IMR-90 (cell line): ENCODE measurements at regions not wholly inside any gene's neighbourhood (a gene's known extent, or its start where the extent isn't known, plus 50 kb on each side); places are given as distances from the start of the nearest gene placed in this dataset.

Source experiments
- ATAC-seq: fragments of 200-7000 bp; cut with Tn5 transposase; 2 replicates; pipeline ENCODE4 v1.9.1; 2020; ENCODE audit warnings: low read depth, mild to moderate bottlenecking, moderate library complexity
- BruUV-seq: library from RNA; stranded (reverse); fragments of 400-500 nt; replicated peaks from 2 replicates; lab custom pipeline; 2021; lab: Mats Ljungman, UMichigan
- CTCF ChIA-PET: fragments of 300-600 bp; formaldehyde crosslinking; extraction: SDS; loops from one replicate; lab custom pipeline; 2021; ENCODE audit warnings: antibody characterized with exemption; lab: Yijun Ruan, JAX
- POLR2A ChIA-PET: fragments of 300-600 bp; sonication (Branson Sonifier 250); formaldehyde crosslinking; loops from one replicate; lab custom pipeline; 2022; ENCODE audit warnings: antibody characterized with exemption; ENCODE audit not compliant: unreplicated experiment; lab: Charles Lee
- DNase-seq: peaks from one replicate; pipeline ENCODE4 v3.0.0; 2013
- H2AFZ ChIP-seq: replicated peaks from 2 replicates; pipeline ENCODE3; 2013; ENCODE audit warnings: low read length, mild to moderate bottlenecking; ENCODE audit not compliant: poor library complexity
- H2AK5ac ChIP-seq: 2 replicates; pipeline ENCODE4 v1.6.1; 2013; ENCODE audit warnings: low read depth, low read length, inconsistent platforms
- H2AK9ac ChIP-seq: replicated peaks from 2 replicates; pipeline ENCODE3; 2013; ENCODE audit warnings: mild to moderate bottlenecking, low read depth, low read length, moderate library complexity; ENCODE audit not compliant: poor library complexity
- H2BK120ac ChIP-seq: 2 replicates; pipeline ENCODE4 v1.6.1; 2013; ENCODE audit warnings: low read depth, low read length, inconsistent platforms
- H2BK15ac ChIP-seq: 3 replicates; pipeline ENCODE4 v1.6.1; 2013; ENCODE audit warnings: low read depth, low read length, inconsistent platforms
- H2BK20ac ChIP-seq: 2 replicates; pipeline ENCODE4 v1.6.1; 2013; ENCODE audit warnings: low read depth, mild to moderate bottlenecking, inconsistent platforms, low read length, moderate library complexity
- H2BK5ac ChIP-seq: 2 replicates; pipeline ENCODE4 v1.6.1; 2013; ENCODE audit warnings: mild to moderate bottlenecking, low read depth, low read length, inconsistent platforms; ENCODE audit not compliant: poor library complexity, severe bottlenecking
- H3K14ac ChIP-seq: replicated peaks from 2 replicates; pipeline ENCODE4 v1.6.1; 2013; ENCODE audit warnings: low read depth, low read length, inconsistent platforms
- H3K18ac ChIP-seq: 2 replicates; pipeline ENCODE4 v1.6.1; 2013; ENCODE audit warnings: low read depth, low read length, control low read depth
- H3K23ac ChIP-seq: 2 replicates; pipeline ENCODE4 v1.6.1; 2013; ENCODE audit warnings: low read depth, low read length, inconsistent platforms
- H3K27ac ChIP-seq: 2 replicates; pipeline ENCODE4 v1.5.1; 2013; ENCODE audit warnings: mild to moderate bottlenecking, control low read depth, low read length; ENCODE audit not compliant: insufficient read depth
- H3K27me3 ChIP-seq: 2 replicates; pipeline ENCODE4 v1.6.1; 2013; ENCODE audit warnings: low read length; ENCODE audit not compliant: control insufficient read depth, insufficient read depth
- H3K36me3 ChIP-seq: 2 replicates; pipeline ENCODE4 v1.6.1; 2013; ENCODE audit warnings: low read length, mixed read lengths; ENCODE audit not compliant: control insufficient read depth, insufficient read depth
- H3K4ac ChIP-seq: 2 replicates; pipeline ENCODE4 v1.6.1; 2013; ENCODE audit warnings: low read depth, low read length, inconsistent platforms
- H3K4me1 ChIP-seq: 2 replicates; pipeline ENCODE4 v1.6.1; 2013; ENCODE audit warnings: low read length, mixed read lengths; ENCODE audit not compliant: control insufficient read depth, insufficient read depth
- H3K4me2 ChIP-seq: 2 replicates; pipeline ENCODE4 v1.6.1; 2013; ENCODE audit warnings: low read depth, mild to moderate bottlenecking, control low read depth, low read length, moderate library complexity
- H3K4me3 ChIP-seq: 2 replicates; pipeline ENCODE4 v1.5.1; 2013; ENCODE audit warnings: low read depth, mild to moderate bottlenecking, control low read depth, low read length, moderate library complexity; ENCODE audit not compliant: insufficient read depth
- H3K56ac ChIP-seq: 2 replicates; pipeline ENCODE4 v1.6.1; 2013; ENCODE audit warnings: low read length, inconsistent platforms; ENCODE audit not compliant: insufficient read depth; ENCODE audit errors: extremely low read depth
- H3K79me1 ChIP-seq, 2 experiments: 2 replicates each; pipeline ENCODE4 v1.6.1; 2013; ENCODE audit warnings: low read length in 2 of 2, inconsistent platforms in 1 of 2, low read depth in 1 of 2
- H3K9ac ChIP-seq: 2 replicates; pipeline ENCODE4 v1.6.1; 2013; ENCODE audit warnings: low read depth, low read length, control low read depth
- H3K9me1 ChIP-seq: 2 replicates; pipeline ENCODE4 v1.6.1; 2013; ENCODE audit warnings: low read length, inconsistent platforms; ENCODE audit not compliant: insufficient read depth
- H3K9me3 ChIP-seq: 2 replicates; pipeline ENCODE4 v1.6.1; 2013; ENCODE audit warnings: low read length; ENCODE audit not compliant: control insufficient read depth, insufficient read depth
- H4K20me1 ChIP-seq: 2 replicates; pipeline ENCODE4 v1.6.1; 2013; ENCODE audit warnings: low read length, inconsistent platforms; ENCODE audit not compliant: insufficient read depth
- H4K5ac ChIP-seq: 2 replicates; pipeline ENCODE4 v1.6.1; 2013; ENCODE audit warnings: mild to moderate bottlenecking, low read depth, low read length, control low read depth
- H4K8ac ChIP-seq, 2 experiments: 2 replicates each; pipeline ENCODE4 v1.6.1; 2013; ENCODE audit warnings: low read depth in 2 of 2, low read length in 2 of 2, control low read depth in 1 of 2, inconsistent platforms in 1 of 2
- H4K91ac ChIP-seq: 2 replicates; pipeline ENCODE4 v1.6.1; 2013; ENCODE audit warnings: low read depth, low read length, inconsistent platforms; ENCODE audit not compliant: insufficient read depth
- CEBPB ChIP-seq: IDR thresholded peaks from 2 replicates; pipeline ENCODE4 v1.6.1; 2012; ENCODE audit warnings: low read depth, low read length, improper control_type of control experiment
- CHD1 ChIP-seq: IDR thresholded peaks from 2 replicates; pipeline ENCODE4 v1.6.1; 2012; ENCODE audit warnings: low read depth, low read length, improper control_type of control experiment
- CTCF ChIP-seq: conservative IDR thresholded peaks from 2 replicates; pipeline ENCODE4 v1.5.1; 2012; ENCODE audit warnings: mild to moderate bottlenecking, low read depth, low read length, improper control_type of control experiment
- ELK1 ChIP-seq: fragments of 150-350 bp; IDR thresholded peaks from 2 replicates; pipeline ENCODE4 v1.6.1; 2016; ENCODE audit warnings: low read depth, mild to moderate bottlenecking, low read length, moderate library complexity, borderline replicate concordance
- FOS ChIP-seq: fragments of 150-350 bp; IDR thresholded peaks from 2 replicates; pipeline ENCODE4 v1.6.1; 2016; ENCODE audit warnings: low read depth, low read length
- MAFK ChIP-seq: IDR thresholded peaks from 2 replicates; pipeline ENCODE4 v1.6.1; 2012; ENCODE audit warnings: low read depth, low read length, improper control_type of control experiment
- MXI1 ChIP-seq: IDR thresholded peaks from 2 replicates; pipeline ENCODE4 v1.6.1; 2012; ENCODE audit warnings: low read depth, mild to moderate bottlenecking, low read length, moderate library complexity, borderline replicate concordance
- NFE2L2 ChIP-seq: fragments of 150-350 bp; IDR thresholded peaks from 2 replicates; pipeline ENCODE4 v1.6.1; 2016; ENCODE audit warnings: low read depth, mild to moderate bottlenecking, low read length
- POLR2A ChIP-seq: IDR thresholded peaks from 2 replicates; pipeline ENCODE4 v1.6.1; 2012; ENCODE audit warnings: mild to moderate bottlenecking, low read depth, low read length
- RAD21 ChIP-seq: IDR thresholded peaks from 2 replicates; pipeline ENCODE4 v1.6.1; 2012; ENCODE audit warnings: low read length, improper control_type of control experiment
- RFX5 ChIP-seq: IDR thresholded peaks from 2 replicates; pipeline ENCODE4 v1.8.0; 2012; ENCODE audit warnings: low read depth, mild to moderate bottlenecking, low read length, moderate library complexity
- USF2 ChIP-seq: fragments of 150-350 bp; IDR thresholded peaks from 2 replicates; pipeline ENCODE4 v1.6.1; 2017; ENCODE audit warnings: mild to moderate bottlenecking, antibody characterized with exemption, low read length, low read depth
- WGBS, 2 experiments: methylation state at CpG; one replicate each; pipeline versions ENCODE4 v1.1.5 to v1.1.7; 2013; ENCODE audit warnings: missing lambda C conversion rate in 2 of 2; ENCODE audit not compliant: insufficient read length in 1 of 2; ENCODE audit errors: extremely low coverage in 2 of 2; 5-methylcytosine and 5-hydroxymethylcytosine counted together
- dilution Hi-C: fragments of 300-500 bp; cut with HindIII; formaldehyde crosslinking; loops from one replicate; pipeline ENCODE4 v1.14.3; 2018; ENCODE audit warnings: low sequenced_read_pairs; ENCODE audit not compliant: unreplicated experiment
- in situ Hi-C: fragments of 300-500 bp; cut with MboI; formaldehyde crosslinking; loops from 3 replicates; pipeline ENCODE4 v1.14.3; 2019; ENCODE audit warnings: low sequenced_read_pairs, inconsistent platforms, mixed read lengths
- intact Hi-C: fragments of 100-400 bp; cut with micrococcal nuclease; formaldehyde crosslinking; loops from 2 replicates; pipeline ENCODE4 v1.10.0; 2022

GRCh38 chr6:21478411-21478810 is 115.1 kb upstream of the SOX4 start:
- WGBS, 2 experiments = no CpG with 5 or more reads among the region's 2 CpGs
- no peak overlapping the region for H3K14ac ChIP-seq
- H3K4me3 ChIP-seq = no peak overlapping the region
- no peak for ATAC-seq
- H2BK20ac ChIP-seq = no peak overlapping the region
- H3K4me1 ChIP-seq = no peaks in the 10 kb centered on the region
- intact Hi-C loops (no loop called here), dilution Hi-C loops (no loop called here), in situ Hi-C loops (no loop called here)
- H3K9me1 ChIP-seq = no peaks in the 10 kb centered on the region
- H4K8ac ChIP-seq = no peak overlapping the region
- no peak overlapping the region for H4K5ac ChIP-seq
- H3K56ac ChIP-seq = no peak overlapping the region
- H3K27ac ChIP-seq = no peak overlapping the region
- no peak overlapping the region for H2AFZ ChIP-seq
- H2AK5ac ChIP-seq = no peak overlapping the region
- no TSS peak for BruUV-seq
- DNase-seq = no peak
- no peak overlapping the region for H4K91ac ChIP-seq
- TF ChIP-seq CEBPB = no peak
- no peak for TF ChIP-seq FOS
- no peak for TF ChIP-seq USF2
- no peak for TF ChIP-seq CTCF
- TF ChIP-seq MAFK = no peak
- no peak for TF ChIP-seq POLR2A
- TF ChIP-seq CHD1 = no peak
- TF ChIP-seq MXI1 = no peak
- TF ChIP-seq NFE2L2 = no peak
- TF ChIP-seq RAD21 = no peak
- no peak for TF ChIP-seq ELK1
- no peak for TF ChIP-seq RFX5
- H3K79me1 ChIP-seq = no peaks in the 10 kb centered on the region
- H3K9ac ChIP-seq = no peak overlapping the region
- CTCF ChIA-PET = no interaction called here
- H3K36me3 ChIP-seq = no peaks in the 10 kb centered on the region
- H2AK9ac ChIP-seq = no peak overlapping the region
- H2BK5ac ChIP-seq = no peak overlapping the region
- no peak overlapping the region for H3K18ac ChIP-seq
- no peak overlapping the region for H2BK120ac ChIP-seq
- no peak overlapping the region for H3K4ac ChIP-seq
- H3K4me2 ChIP-seq = no peak overlapping the region
- no peaks in the 10 kb centered on the region for H3K9me3 ChIP-seq
- H4K20me1 ChIP-seq = no peaks in the 10 kb centered on the region
- POLR2A ChIA-PET = no interaction called here
- no peak overlapping the region for H2BK15ac ChIP-seq
- no peaks in the 10 kb centered on the region; the same call in 1 of the 2 replicates for H3K27me3 ChIP-seq
- H3K23ac ChIP-seq = no peak overlapping the region
